ENCODE measurements at regions not wholly inside any gene's neighbourhood (a gene's known extent, or its start where the extent isn't known, plus 50 kb on each side); places are given as distances from the start of the nearest gene placed in this dataset.

DNA sequence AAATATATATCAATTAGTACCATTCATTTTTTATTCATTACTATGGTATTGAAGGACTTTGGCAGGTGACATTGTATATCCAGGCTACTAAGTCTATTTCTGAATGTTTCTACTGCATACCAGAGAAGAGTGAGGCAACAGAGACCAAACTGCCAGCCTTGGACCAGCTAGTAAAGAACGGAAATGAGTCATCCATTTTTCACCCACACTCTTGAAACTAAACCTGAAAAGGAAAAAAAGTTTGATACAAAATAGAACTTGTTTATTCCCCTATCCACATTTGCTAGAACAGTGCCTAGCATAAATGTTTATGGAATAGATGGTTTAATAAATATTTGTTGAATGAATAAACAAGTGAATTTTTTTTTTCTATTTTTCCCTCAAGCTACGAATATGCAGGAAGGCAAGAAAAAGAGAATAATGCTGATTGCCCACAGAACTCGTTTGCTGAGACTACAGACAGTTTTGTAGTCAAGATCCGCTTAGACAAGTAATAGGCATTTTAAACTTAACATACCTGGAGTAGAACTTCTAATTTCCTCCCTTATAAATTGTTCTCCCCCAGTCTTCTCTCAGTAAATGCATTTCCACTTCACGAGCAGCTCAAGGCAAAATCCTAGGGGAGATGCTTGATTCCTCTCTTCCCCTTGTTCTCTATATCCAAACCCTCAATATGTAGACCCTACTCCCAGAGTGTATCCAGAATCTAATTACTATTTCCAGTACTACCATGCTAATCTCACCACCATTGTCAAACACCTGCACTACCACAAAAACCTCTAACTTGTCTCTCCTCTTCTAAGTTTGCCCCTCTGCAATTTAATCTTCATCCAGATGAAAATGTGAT, 146.2 kb upstream of the RASA1 start:
- no peak for DNase-seq (ENCODE audit: insufficient read length, low spot score)
- TF ChIP-seq CTCF (IDR thresholded peaks at IDR 0.05; ENCODE audit: insufficient read depth, missing control alignments), result no peak
- FAIRE-seq, result no peak

- FAIRE-seq, result no peak
- no peak for TF ChIP-seq CTCF (IDR thresholded peaks at IDR 0.05; ENCODE audit: insufficient read depth, missing control alignments)
- no peak for DNase-seq (ENCODE audit: insufficient read length, low spot score)
Observed at GRCh38 chr5:87122151-87122977, 145.3 kb upstream of the RASA1 start.

DNA sequence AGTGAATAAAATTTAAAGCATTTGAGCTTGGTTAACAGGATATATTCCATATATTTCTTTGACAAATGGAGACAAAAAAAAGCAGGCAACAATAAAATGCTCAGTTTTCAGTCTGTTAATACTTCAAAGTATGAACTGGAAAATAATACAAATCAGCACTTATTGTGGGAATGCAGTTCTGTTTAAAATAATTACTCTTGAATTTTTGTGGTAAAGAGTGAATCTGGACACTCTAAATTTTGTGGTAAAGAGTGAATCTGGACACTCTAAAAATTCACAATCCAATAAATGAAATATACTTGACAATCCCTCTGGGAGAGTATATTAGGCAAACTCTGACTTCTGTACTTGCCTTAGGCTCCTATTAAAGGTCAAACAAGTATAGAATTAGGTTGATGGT, 141.9 kb upstream of the RASA1 start:
- FAIRE-seq, result no peak
- DNase-seq (ENCODE audit: insufficient read length, low spot score), result no peak
- no peak for TF ChIP-seq CTCF (IDR thresholded peaks at IDR 0.05; ENCODE audit: insufficient read depth, missing control alignments)

DNA sequence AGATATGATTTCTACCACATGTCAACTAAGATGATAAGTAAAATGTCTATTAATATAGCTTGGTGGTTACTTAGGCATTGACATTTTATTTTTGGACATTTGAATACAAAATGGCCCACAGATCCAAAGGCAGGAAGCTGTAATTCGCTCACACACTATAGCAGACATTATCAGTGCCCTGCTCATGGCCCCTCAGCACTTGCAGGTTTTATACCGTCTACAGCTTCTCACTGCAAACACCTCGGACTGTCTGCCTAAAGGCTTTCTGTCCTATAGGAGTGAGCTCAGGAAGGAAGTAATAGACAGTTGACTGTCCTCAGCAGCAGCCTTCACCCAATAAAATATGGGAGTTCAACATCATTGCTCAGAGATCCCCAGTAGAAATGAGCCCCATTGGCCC, 140.8 kb upstream of the RASA1 start:
- FAIRE-seq (no peak), DNase-seq (ENCODE audit: insufficient read length, low spot score) (no peak)
- TF ChIP-seq CTCF (IDR thresholded peaks at IDR 0.05; ENCODE audit: insufficient read depth, missing control alignments), result no peak

GRCh38 chr5:87127426-87127825, 140.3 kb upstream of the RASA1 start:
- no peak for FAIRE-seq
- no peak for TF ChIP-seq CTCF (IDR thresholded peaks at IDR 0.05; ENCODE audit: insufficient read depth, missing control alignments)
- no peak for DNase-seq (ENCODE audit: insufficient read length, low spot score)

- DNase-seq (ENCODE audit: insufficient read length, low spot score) (no peak), FAIRE-seq (no peak)
- no peak for TF ChIP-seq CTCF (IDR thresholded peaks at IDR 0.05; ENCODE audit: insufficient read depth, missing control alignments)
Observed at GRCh38 chr5:87127956-87128687, 139.6 kb upstream of the RASA1 start.
